Brain pericyte (primary cell): ENCODE measurements at regions not wholly inside any gene's neighbourhood (a gene's known extent, or its start where the extent isn't known, plus 50 kb on each side); places are given as distances from the start of the nearest gene placed in this dataset.
A peak's percentile ranks its signal among the peaks of the same experiment; 100 is the strongest.
"Not testable (repeated sequence)": the region's sequence is repeated elsewhere in the genome, so short reads cannot be mapped to it uniquely, and the experiment has no call there.

Source experiments
- DNase-seq: peaks from one replicate; pipeline ENCODE4 v3.0.0-alpha.2; 2012; ENCODE audit warnings: low read depth, low spot score

DNA sequence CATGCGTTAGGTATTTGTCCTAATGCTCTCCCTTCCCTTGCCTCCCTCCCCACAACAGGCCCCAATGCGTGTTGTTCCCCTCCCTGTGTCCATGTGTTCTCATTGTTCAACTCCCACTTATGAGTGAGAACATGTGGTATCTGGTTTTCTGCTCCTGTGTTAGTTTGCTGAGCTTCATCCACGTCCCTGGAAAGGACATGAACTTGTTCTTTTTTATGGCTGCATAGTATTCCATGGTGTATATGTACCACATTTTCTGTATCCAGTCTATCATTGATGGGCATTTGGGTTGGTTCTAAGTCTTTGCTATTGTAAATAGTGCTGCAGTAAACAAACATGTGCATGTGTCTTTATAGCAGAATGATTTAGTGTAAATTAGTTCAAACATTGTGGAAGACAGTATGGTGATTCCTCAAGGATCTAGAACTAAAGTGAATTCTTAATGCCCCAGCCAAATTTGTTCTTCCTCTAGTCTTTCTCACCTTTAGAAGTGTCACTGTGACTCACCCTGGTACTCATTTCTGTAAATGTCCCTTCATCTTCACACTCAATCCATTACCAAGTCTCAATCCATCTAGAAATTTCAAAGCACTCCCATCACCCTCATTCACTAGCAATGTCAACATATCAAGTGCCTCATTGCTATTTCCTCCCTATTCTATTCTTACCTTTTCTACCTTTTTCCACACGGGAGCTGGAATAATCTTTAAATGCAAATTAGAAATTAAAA lies 123.9 kb downstream of the MREG start:
- not testable (repeated sequence) for DNase-seq

DNA sequence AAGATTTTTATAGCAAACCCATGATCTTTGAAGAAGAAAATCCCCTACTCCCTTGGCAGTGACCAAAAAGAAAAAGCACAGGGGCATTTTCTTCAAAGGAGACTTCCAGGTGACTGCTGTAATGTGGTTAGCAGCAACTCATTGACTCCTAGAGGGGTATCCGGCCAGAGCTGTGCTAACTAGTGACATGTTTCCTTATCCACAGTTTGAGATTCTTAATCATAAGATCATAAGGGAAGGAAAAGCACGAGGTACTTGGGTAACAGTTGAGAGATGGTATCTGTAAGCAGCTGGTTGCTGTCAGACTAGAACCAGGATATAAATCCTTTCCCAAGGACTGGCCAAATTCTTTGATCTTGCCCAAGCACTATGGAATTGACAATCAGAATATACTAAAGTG lies 124.7 kb downstream of the MREG start:
- no peak for DNase-seq

DNA sequence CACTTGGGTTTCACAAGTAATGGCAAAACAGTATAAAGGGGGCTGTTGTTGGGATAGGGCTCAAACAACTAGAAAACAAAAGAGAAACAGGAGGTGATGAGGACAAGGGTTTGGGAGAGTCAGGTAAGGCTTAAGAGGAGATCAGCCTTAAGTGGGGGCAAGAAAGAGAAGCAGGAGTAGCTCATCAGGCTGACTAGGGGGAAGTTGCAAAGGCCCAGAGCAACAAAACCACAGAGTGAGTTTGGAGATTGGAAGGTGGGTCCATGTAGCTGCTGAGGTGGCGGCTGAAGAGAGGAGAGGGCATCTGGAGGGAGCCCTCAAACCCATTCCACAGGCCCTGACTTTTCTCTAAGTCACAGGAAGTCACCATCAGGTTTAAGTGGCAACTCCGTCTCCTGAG lies 126.0 kb downstream of the MREG start:
- DNase-seq = no peak

DNA sequence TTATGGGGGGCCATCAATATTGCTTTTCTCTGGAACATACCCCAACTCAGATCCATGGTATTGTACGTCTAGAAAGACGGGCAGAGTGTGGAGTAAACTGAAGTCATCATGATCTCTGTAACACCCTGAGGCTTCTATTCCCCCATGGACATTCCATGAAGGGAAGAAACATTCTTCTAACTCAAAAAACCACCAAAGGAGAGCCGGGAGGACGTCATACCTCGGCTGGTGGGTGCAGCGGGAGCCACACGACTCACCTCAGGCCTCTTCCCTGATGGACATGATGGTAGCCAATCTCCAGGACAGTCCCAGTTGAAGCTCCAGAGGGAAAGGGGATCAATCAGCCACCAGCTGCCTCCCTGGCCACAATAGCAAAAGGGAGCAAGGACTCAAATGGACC lies 127.3 kb downstream of the MREG start:
- DNase-seq = no peak

DNA sequence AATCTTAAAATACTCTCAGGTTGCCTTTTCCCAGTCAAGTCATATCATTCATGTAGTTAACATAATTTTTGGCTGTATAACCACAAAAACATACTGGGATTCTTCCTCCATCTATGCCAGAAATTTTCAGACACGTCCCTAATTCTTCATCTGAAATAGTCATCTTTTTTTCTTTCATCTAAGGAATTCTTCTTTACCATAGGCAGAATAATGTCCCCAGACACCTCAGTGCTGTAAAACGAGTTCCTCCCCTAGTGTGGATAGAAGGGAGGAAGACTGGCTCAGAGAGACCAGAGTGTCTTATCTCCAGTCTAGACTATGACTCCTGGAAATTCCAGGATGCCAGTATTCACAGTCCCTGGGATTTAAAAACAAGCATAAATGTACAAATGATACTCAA lies 127.8 kb downstream of the MREG start:
- no peak for DNase-seq

DNA sequence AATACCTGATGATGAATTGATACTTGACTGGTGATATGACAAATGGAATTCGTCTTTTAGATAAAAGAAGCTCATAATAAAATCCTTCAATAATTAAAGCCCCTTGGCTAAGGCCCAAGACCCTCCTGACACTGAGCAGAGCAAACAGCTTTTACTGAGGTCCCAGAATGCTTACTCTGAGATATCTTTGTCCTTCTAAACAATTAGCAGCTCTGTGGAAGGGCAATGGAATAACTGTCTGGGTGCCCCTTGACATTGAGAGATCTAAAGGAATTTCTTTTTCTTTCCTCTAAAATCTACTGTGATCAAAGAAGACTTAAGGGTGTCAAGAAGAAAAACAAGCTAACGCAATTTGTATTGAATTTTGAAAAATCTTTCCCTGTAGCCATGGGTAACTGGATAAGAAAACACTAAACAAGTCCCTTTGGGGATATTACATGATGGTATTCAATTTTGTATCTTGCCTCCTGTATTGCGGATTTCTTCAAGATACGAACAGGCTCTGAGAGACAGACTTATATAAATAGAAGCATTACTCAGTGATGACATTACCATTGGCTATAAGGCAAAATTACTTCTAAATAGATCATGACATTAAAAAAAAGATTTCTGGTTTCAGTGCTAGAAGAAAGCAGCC lies 128.8 kb downstream of the MREG start:
- peak; percentile 26 for DNase-seq

DNA sequence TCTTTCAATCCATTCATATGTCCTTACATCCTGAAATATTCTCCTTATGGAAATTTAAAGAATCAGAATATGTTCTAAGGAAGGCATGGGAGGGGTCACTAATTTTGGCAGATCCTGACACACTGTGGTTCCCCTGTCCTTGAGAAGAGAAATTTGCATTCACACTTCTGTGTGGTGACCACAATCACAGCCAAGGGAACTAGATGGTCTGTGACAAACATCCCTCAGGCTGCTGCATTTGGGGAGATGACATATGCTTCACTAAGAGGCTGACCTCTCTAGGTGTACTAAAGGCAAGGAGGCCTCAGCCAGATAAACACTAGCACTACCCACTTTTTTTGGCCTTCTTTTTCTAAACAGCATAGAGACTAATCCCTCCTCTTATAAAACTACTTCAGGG lies 129.6 kb downstream of the MREG start:
- DNase-seq = no peak

DNA sequence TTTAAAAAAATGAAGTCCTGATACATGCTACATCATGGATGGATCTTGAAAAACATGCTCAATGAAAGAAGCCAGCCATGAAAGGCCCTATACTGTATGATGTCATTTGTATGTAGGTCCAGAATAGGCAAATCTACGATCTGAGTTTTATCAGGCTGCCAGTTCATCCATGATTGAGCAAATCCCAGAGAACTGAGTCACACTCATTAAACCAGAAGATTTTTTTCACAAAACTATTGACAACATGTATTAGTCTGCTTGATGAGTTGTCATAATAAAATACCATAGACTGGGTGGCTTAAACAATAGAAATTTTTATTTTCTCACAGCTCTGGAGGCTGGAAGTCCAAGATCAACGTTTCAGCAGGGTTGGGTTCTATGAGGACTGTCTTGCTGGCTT lies 130.7 kb downstream of the MREG start:
- DNase-seq = no peak

DNA sequence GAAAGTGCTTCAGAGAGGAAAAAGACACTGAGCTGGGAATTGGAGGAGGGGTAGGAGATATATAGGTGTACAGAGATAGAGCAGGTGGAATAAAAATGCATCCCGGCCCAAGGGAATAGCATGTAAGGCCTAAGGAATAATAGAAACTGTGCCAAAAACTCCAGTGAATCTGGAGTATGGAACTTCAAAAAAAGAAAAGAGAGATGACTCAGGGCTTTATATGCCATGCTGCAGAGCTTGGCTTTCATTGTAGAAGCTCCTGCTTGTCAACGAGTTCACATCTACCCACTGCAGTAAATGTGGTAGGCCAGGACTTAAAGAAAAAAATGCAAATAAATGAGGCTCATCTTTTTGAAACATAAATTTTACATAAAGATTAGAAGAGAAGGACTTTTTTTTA lies 131.8 kb downstream of the MREG start:
- DNase-seq = no peak

DNA sequence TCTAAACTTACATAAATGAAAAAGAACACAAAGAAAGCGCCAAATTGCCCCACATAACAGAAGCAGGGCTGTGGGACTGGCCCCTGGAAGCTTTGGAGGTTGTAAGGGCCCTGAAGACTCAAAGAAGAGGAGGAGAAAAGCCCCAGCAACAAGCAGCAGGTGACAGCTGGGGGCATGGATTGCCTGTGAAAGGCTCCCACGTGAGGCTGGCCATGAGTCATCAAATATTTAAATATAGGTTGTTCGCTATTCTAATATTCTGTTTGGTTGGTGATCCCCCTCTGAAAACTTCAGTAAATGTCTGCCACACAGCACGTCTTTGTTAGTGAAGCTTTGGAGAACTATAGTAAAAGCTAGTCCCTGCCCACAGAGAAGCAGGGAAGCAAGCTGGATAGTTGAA lies 132.4 kb downstream of the MREG start:
- DNase-seq = no peak

DNA sequence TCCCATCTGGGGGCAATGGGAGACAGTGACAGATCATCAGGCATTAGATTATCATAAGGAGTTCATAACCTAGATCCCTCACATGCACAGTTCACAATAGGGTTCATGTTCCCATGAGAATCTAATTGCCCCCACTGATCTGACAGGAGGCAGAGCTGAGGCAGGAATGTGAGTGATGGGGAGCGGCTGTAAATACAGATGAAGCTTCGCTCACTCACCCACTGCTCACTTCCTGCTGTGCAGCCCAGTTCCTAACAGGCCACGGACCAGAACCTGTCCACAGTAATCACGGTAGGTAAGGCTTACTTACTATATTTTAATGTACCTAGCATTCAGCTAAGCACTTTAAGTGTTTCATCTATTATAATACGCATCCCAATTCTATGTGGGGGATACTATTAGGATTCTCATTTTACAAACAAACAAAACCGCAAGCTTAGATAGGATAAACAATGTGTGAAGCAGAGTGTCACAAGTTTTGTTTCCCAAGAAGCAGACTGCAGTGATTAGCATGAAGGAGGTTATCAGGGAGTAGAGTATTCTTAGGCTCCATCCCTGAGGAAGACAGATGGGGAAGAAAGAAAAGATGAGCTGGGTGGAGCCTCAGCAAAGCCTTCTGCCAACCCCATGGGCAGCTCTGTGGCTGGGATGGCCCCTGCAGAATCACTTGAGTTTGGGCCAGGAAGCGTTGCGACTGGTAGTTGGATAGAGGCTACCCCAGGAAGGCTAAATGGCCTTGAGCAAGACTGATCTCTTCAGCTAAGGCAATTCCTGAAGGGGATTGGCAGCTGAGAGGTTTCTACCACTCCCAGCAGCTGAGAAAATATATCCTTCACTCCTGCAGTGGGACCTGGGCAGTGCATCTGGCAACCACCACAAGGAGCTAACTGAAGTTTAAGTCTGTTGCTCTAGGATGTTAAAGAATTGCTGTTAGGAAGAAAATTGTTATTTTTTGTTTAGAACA lies 133.1 kb downstream of the MREG start:
- peak; percentile 79 for DNase-seq

DNA sequence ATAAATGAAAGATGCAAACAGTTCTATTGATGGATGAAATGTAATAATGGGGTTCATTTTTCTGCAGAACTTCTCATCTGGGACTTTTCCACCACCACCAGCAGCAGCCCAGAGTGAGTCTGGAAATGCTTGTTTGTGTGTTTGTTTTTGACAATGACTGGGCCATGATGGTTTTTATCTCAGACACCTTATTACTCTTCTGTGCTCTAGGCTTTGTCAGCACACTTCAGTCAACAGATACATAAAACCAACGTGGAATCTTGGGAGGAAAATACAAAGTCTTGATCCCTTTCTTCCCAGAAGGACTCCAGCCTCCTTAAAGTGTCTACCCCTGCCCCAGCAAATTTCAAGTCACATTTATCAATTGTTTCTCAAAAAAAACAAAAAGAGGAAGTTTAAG lies 134.0 kb downstream of the MREG start:
- no peak for DNase-seq

DNA sequence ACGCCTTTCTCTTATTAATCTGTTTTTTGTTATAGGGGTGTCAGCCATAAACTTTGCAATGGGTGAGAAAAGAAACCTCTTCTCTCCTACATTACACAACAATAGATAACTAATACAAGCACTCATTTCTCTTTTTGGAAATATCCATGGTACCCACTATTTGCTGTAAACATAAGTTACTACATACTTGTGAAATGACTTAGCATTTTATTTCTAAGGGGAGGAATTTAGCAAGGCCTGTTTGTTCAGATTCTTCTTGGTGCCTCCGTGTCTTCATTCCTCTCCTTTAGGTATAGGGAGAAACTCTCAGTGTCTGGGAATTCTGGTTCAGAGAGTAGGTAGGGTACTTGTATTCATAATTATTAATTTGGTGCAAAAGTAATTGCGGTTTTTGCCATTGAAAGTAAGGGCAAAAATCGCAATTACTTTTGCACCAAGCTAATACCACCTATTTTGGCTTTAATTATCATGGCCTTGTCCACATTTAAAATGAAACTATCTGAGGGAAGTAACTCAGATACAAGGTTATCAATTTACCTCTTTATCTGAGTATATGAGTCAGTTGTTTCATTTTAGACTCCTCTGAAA lies 134.8 kb downstream of the MREG start:
- DNase-seq = no peak

DNA sequence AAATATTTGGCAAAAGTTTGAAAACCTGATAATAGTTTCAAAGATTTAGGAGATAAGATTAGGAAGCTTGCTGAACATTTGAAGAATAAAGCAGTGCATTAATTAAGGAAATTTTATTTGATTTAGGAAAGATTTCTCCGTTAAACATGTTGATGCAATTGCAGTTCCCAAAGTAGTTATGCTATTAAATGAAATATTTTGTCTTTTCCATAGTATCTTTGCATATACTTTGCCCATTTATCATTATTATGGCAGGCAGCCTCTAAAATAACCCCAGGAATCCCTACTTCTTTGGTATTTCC lies 136.5 kb downstream of the MREG start:
- no peak for DNase-seq

DNA sequence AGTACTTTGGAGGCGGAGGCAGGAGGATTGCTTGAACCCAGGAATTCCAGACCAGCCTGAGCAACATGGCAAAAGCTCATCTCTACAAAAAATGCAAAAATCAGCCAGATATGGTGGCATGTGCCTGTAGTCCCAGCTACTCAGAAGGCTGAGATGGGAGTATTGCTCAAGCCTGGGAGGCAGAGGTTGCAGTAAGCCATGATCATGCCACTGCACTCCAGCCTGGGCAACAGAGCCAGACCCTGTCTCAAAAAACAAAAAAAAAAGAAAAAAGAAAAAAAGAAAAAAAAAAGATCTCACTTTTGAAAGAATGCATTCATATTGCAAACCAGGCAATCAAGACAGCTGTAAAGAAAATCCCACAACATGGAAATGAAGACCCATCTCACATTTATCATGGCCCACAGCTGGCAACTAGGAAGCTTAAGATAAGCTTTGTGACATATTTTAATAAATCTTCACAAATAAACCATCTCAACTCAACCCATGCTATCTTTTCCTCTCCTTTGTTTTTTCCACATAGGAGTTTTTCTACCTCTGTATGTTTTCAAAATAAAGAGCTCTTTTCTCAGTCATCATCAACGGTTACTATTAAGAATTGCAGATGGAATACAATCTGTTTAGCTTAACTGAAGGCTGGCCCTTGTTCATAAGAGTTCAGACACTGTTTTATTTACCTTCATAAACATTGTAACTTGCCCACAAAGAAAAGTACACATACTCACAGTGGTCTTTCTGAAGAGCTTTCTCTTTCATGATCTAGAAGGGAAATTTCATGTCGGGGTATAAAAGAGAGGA lies 137.0 kb downstream of the MREG start:
- no peak for DNase-seq

DNA sequence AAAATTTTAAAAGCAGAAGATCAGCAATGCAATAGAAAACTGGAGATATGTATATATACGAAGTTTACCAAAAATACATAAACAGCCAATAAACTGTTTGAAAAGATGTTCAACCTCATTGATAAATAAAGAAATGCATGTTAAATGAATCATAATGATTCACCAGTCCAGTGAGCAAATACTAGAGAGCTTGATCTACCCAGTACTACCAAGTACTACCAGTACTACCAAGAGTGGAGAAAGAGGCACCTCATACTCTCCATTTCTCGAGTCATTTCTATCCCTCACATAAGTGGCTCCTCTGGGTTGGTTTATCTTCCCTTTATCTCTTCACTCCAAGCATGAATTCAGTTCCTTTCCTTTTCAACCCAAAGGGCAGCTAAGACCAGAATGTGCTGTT lies 138.9 kb downstream of the MREG start:
- no peak for DNase-seq

DNA sequence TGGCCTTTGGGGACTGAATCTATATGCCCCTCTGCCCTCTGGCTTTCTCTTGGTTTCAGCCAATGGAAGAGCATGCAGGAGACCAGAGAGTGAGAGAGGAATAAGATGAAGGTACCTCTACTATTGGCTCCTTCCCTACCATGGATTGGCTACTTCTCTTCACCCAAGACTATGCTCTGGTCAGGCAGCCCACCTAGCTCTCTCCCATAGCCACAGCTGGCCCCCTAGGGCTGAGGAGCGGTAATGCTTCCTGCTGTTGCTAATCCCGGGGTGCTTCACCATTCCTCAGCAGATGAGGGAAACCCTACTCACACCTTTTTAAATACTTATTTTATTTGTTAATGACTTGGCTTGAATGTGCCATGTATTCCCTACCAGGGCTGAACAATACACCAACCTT lies 142.4 kb downstream of the MREG start:
- no peak for DNase-seq

DNA sequence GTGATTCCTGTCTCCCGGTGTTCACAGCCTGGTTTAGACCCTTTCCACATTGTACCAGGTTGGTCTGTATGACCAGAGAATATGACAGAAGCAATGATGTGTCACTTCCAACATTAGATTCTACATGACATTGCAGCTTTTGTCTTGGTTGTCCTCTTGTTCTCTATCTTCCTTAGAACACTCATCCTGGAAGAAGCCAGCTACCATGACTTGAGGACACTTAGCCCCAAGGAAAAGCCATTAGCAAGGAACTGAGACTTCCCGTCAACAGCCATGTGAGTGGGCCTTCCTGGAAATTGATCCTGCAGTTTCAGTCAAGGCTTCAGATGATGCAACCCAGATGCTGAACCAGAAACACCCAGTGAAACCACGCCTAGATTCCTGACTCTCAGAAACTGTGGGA lies 143.3 kb downstream of the MREG start:
- DNase-seq = no peak

DNA sequence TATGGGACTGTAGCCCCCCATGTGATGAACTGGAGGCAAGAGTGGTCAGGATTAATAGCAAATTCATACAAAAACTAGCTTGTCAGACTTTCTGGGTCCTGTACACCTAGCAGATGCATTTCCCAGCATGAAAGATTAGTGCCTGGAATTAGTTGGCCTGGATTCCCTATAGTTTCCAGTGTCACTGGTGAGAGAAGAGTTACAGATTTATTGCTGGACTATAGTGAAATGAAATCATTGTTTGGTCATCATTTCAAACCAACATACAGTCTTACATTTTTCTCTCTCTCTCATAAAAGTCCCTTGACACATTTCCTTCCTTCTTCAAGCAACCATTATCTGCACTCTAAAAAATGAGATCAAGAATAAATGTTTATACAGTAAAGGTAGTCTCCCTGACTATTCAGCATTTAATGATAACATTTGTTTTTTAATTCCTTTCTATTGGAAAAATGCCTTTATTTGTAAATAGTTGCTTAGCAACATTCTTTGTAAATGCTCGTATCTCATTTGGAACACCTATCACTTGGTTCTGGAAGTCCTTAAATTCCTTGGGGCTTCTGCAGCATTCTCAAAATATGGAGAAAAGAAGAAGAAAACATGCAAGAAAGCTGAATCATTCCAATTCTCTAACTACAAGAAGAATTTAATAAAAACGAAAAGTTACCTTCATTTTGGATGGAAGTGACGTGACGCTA lies 144.4 kb downstream of the MREG start:
- no peak for DNase-seq

DNA sequence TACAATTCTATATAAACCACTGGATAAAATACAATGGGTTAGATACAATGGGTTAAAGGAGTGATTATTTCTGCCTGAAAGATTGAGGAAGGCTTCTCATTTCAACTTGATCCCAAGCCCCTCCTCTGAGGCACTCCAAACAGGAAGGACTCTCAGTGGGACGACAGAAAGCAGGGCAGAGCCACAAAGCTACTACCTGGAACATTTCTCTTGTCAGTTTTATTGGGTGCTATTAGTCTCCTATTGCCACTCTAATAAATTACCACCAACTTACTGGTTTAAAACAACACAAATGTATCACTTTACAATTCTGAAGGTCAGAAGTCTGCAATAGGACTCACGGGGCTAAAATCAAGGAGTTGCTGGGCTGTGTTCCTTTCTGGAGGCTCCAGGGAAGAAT lies 146.7 kb downstream of the MREG start:
- no peak for DNase-seq

DNA sequence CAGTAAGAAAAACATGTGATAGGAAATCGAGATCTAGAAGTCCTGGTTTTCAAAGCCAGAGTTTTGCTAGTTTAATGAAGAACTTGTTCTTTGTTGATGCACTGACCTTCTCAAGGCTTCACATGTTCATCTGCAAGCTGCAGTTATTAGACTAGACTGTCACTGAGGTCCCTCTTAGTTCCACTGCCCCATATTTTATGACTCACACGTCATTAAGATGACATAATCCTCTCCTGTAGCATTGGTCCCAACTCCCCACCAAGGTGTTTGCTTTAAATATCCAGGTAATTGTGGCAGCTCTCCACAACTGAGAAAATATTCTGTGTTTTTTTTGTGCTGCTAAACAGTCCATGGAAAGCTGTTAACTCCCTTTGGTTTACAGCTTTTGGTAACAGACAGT lies 149.7 kb downstream of the MREG start:
- DNase-seq = no peak
